Spleen (tissue), 11 donors: ENCODE measurements at regions not wholly inside any gene's neighbourhood (a gene's known extent, or its start where the extent isn't known, plus 50 kb on each side); places are given as distances from the start of the nearest gene placed in this dataset.

Experiments
- DNase-seq: peaks from one replicate; pipeline ENCODE4 v3.0.0-alpha.2; 2020
- H3K27ac ChIP-seq, 8 donors: fragments of 200-600 bp; sonication (generic) in 7 of 8; 1 replicate in 4 of 8; 2 replicates in 4 of 8; pipeline versions ENCODE4 v1.5.0 to v1.8.0; 2016 to 2021; ENCODE audit warnings: inconsistent platforms in 4 of 8, mild to moderate bottlenecking in 4 of 8, moderate library complexity in 1 of 8
- H3K27me3 ChIP-seq, 7 donors: fragments of 200-600 bp; sonication (generic) in 6 of 7; replicated peaks in 1 of 7; 1 replicate in 4 of 7; 2 replicates in 3 of 7; pipeline versions ENCODE4 v1.5.0 to v1.8.0; 2016 to 2021; ENCODE audit warnings: inconsistent platforms in 3 of 7, mild to moderate bottlenecking in 1 of 7
- H3K36me3 ChIP-seq, 6 donors: fragments of 200-600 bp; sonication (generic) in 5 of 6; 1 replicate in 4 of 6; 2 replicates in 2 of 6; pipeline versions ENCODE4 v1.5.0 to v1.8.0; 2016 to 2021; ENCODE audit warnings: inconsistent platforms in 2 of 6
- H3K4me1 ChIP-seq, 6 donors: fragments of 200-600 bp; sonication (generic) in 5 of 6; 1 replicate in 3 of 6; 2 replicates in 3 of 6; pipeline versions ENCODE4 v1.5.0 to v1.8.0; 2016 to 2021; ENCODE audit warnings: inconsistent platforms in 3 of 6
- H3K4me3 ChIP-seq, 8 donors: fragments of 200-600 bp; sonication (generic) in 7 of 8; 1 replicate in 4 of 8; 2 replicates in 4 of 8; pipeline versions ENCODE4 v1.5.0 to v1.8.0; 2016 to 2021; ENCODE audit warnings: inconsistent platforms in 4 of 8, mild to moderate bottlenecking in 4 of 8, moderate library complexity in 2 of 8
- H3K9me3 ChIP-seq, 8 donors: fragments of 200-600 bp; sonication (generic) in 7 of 8; 1 replicate in 4 of 8; 2 replicates in 4 of 8; pipeline versions ENCODE4 v1.5.0 to v1.8.0; 2016 to 2021; ENCODE audit warnings: inconsistent platforms in 4 of 8
- POLR2A ChIP-seq, 3 donors: fragments of 450-650 bp; IDR thresholded peaks; one replicate each; pipeline ENCODE4 v1.5.1; 2017; ENCODE audit warnings: antibody characterized with exemption in 3 of 3, mild to moderate bottlenecking in 1 of 3
- POLR2AphosphoS5 ChIP-seq, 3 donors: sonication (generic); formaldehyde crosslinking; IDR thresholded peaks; one replicate each; pipeline ENCODE4 v1.5.1; 2017; ENCODE audit warnings: antibody characterized with exemption in 3 of 3
- WGBS, 5 donors: extraction: QIAGEN DNeasy Blood & Tissue Kit in 3 of 5; methylation state at CpG; one replicate each; pipeline versions ENCODE4 v1.1.5 to v1.1.7; 2013 to 2018; 5-methylcytosine and 5-hydroxymethylcytosine counted together
- intact Hi-C: fragments of 100-400 bp; cut with DNase I; formaldehyde crosslinking; loops from one replicate; pipeline ENCODE4 v1.15.0; 2023; ENCODE audit warnings: low total_unique reads
- TF ChIP-seq, protein P1 (sequence below), 11 experiments: fragments of 200-600 bp in 7 of 11; fragments of 450-650 bp in 4 of 11; sonication (generic) in 4 of 11; IDR thresholded peaks in 8 of 11; conservative IDR thresholded peaks in 3 of 11; 1 replicate in 7 of 11; 2 replicates in 4 of 11; pipeline versions ENCODE4 v1.4.0 to v1.8.0; 2016 to 2021; ENCODE audit warnings: antibody characterized with exemption in 11 of 11, inconsistent platforms in 4 of 11, mild to moderate bottlenecking in 1 of 11
- donor health status: healthy with polysubstance abuse.
- donor health status: DM: no; HTN: no; CAD: no; lungs with moderate emphysema.
- donor health status: DM: no; HTN: no; CAD: no.
- donor health status: Bipolar disorder and iron deficiency.
- donor health status: healthy.
- donor health status: DM: no; HTN: no; CAD: no.
- donor health status: DM: yes; HTN: yes; CAD: no.

DNA sequence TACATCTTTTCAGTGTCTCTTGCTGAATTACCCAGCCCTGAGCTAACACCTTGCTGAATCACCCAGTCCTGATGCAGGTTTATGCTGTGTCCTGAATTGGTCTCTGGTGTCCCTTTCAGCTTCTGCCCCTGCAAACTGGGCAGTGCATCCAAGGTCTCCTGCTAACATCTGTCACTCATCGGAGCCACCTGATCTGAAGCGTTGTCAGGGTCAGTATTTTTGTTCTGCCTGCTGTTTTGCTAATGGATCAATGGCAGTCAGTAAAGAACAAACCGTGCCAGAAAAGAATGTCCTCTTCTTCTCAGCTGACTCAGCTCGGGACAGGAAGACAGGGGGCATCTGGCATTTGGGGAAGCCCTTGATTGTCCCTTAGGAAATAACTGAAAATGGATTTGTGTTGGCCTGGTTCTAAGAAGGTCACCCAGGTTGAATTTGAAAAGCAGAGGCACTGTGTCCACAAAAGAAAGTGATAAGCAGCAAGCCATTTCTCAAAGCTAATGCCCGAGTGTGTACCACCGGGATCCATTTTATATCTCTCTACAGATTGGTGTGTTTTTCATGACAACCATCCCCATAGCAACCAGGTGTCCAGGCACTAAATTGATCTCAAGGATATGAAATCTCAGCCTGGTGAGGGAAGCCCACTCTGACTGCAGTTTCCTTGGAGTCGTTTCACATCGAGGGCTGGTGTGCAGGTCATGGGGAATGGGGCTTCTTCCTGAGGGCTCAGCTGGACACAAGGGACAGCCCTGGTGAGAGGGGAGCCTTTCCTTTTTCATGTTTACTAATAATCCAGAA, 109.7 kb upstream of the IRF2BP2 start:
- Histone ChIP-seq H3K4me3 (no peak overlapping the region), H3K4me1 (peaks cover 23 to 80% (median 56%) of the 10 kb centered on the region in 6 donors), H3K9me3 (no peaks in the 10 kb centered on the region), H3K27ac (peak overlapping the region in 4 of 8 donors; percentile 85 to 96 (median 92)), H3K36me3 (no peaks in the 10 kb centered on the region), H3K27me3 (no peaks in the 10 kb centered on the region)
- intact Hi-C loops = loop anchor here (5.0 to 10.0 kb wide), 2 partner anchors 107 to 125 kb away; partner anchors contain the start of gene IRF2BP2
- no peak for DNase-seq
- TF ChIP-seq, protein P1, sequence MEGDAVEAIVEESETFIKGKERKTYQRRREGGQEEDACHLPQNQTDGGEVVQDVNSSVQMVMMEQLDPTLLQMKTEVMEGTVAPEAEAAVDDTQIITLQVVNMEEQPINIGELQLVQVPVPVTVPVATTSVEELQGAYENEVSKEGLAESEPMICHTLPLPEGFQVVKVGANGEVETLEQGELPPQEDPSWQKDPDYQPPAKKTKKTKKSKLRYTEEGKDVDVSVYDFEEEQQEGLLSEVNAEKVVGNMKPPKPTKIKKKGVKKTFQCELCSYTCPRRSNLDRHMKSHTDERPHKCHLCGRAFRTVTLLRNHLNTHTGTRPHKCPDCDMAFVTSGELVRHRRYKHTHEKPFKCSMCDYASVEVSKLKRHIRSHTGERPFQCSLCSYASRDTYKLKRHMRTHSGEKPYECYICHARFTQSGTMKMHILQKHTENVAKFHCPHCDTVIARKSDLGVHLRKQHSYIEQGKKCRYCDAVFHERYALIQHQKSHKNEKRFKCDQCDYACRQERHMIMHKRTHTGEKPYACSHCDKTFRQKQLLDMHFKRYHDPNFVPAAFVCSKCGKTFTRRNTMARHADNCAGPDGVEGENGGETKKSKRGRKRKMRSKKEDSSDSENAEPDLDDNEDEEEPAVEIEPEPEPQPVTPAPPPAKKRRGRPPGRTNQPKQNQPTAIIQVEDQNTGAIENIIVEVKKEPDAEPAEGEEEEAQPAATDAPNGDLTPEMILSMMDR (IDR thresholded peaks at IDR 0.05 in 8 of 11, conservative IDR thresholded peaks at IDR 0.05 in 3 of 11) = no peak
- peak in 1 of 3 donors; percentile 26 for TF ChIP-seq POLR2AphosphoS5 (IDR thresholded peaks at IDR 0.05)
- no peak for TF ChIP-seq POLR2A (IDR thresholded peaks at IDR 0.05)
- WGBS, 5 donors = 61 to 75% (median 68%) methylated on average over 8 of the region's 8 CpGs

GRCh38 chr1:234718496-234719453, 108.8 kb upstream of the IRF2BP2 start:
- Histone ChIP-seq H3K27me3 (no peaks in the 10 kb centered on the region), H3K36me3 (no peaks in the 10 kb centered on the region), H3K27ac (peak overlapping the region in 3 of 8 donors; percentile 59 to 92 (median 70)), H3K4me1 (peaks cover 17 to 71% (median 48%) of the 10 kb centered on the region in 6 donors), H3K9me3 (no peaks in the 10 kb centered on the region), H3K4me3 (no peak overlapping the region)
- TF ChIP-seq POLR2AphosphoS5 (IDR thresholded peaks at IDR 0.05) (no peak), POLR2A (IDR thresholded peaks at IDR 0.05) (no peak)
- TF ChIP-seq, protein P1 (IDR thresholded peaks at IDR 0.05 in 8 of 11, conservative IDR thresholded peaks at IDR 0.05 in 3 of 11) = no peak
- intact Hi-C loops = no loop called here
- no peak for DNase-seq
- WGBS, 5 donors = 77 to 85% (median 82%) methylated on average over 10 of the region's 10 CpGs

GRCh38 chr1:234716908-234717375, 107.0 kb upstream of the IRF2BP2 start:
- Histone ChIP-seq H3K27ac (peak overlapping the region in 4 of 8 donors; percentile 21 to 70 (median 58)), H3K9me3 (no peaks in the 10 kb centered on the region), H3K4me1 (peaks cover 6 to 53% (median 30%) of the 10 kb centered on the region in 6 donors), H3K36me3 (no peaks in the 10 kb centered on the region), H3K27me3 (no peaks in the 10 kb centered on the region), H3K4me3 (no peak overlapping the region)
- DNase-seq = no peak
- WGBS, 5 donors = 74 to 85% (median 79%) methylated on average over 15 of the region's 15 CpGs
- TF ChIP-seq, protein P1 (IDR thresholded peaks at IDR 0.05 in 8 of 11, conservative IDR thresholded peaks at IDR 0.05 in 3 of 11) = no peak
- TF ChIP-seq POLR2A (IDR thresholded peaks at IDR 0.05) (no peak), POLR2AphosphoS5 (IDR thresholded peaks at IDR 0.05) (no peak)
- intact Hi-C loops = no loop called here
